GM19193 (cell line): ENCODE measurements at regions not wholly inside any gene's neighbourhood (a gene's known extent, or its start where the extent isn't known, plus 50 kb on each side); places are given as distances from the start of the nearest gene placed in this dataset.

Experiments
- POLR2A ChIP-seq: IDR thresholded peaks from 4 replicates; pipeline ENCODE4 v1.6.1; 2011; ENCODE audit not compliant: insufficient read depth, insufficient read length; ENCODE audit errors: extremely low read depth

- no peak for TF ChIP-seq POLR2A
Measured at GRCh38 chr1:222073307-222073995, 331.6 kb upstream of the DUSP10 start.

GRCh38 chr1:222071387-222071786, 329.5 kb upstream of the DUSP10 start:
- no peak for TF ChIP-seq POLR2A

GRCh38 chr1:222068937-222069336, 327.0 kb upstream of the DUSP10 start:
- TF ChIP-seq POLR2A = no peak

- TF ChIP-seq POLR2A = no peak
Measured at GRCh38 chr1:222068101-222068500, 326.2 kb upstream of the DUSP10 start.

GRCh38 chr1:222066539-222066938, 324.6 kb upstream of the DUSP10 start:
- no peak for TF ChIP-seq POLR2A

- no peak for TF ChIP-seq POLR2A
Measured at GRCh38 chr1:222065234-222065633, 323.3 kb upstream of the DUSP10 start.

GRCh38 chr1:222064388-222065211, 322.7 kb upstream of the DUSP10 start:
- TF ChIP-seq POLR2A = no peak

- TF ChIP-seq POLR2A = no peak
Measured at GRCh38 chr1:222062640-222063039, 320.8 kb upstream of the DUSP10 start.

- no peak for TF ChIP-seq POLR2A
Measured at GRCh38 chr1:222061711-222062359, 319.9 kb upstream of the DUSP10 start.

GRCh38 chr1:222060210-222060916, 318.5 kb upstream of the DUSP10 start:
- no peak for TF ChIP-seq POLR2A

- TF ChIP-seq POLR2A = no peak
Measured at GRCh38 chr1:222058249-222058648, 316.4 kb upstream of the DUSP10 start.

GRCh38 chr1:222057162-222057561, 315.3 kb upstream of the DUSP10 start:
- TF ChIP-seq POLR2A = no peak

GRCh38 chr1:222054416-222054815, 312.5 kb upstream of the DUSP10 start:
- TF ChIP-seq POLR2A = no peak

GRCh38 chr1:222053790-222054294, 312.0 kb upstream of the DUSP10 start:
- no peak for TF ChIP-seq POLR2A

GRCh38 chr1:222049176-222049575, 307.3 kb upstream of the DUSP10 start:
- no peak for TF ChIP-seq POLR2A

- TF ChIP-seq POLR2A = no peak
Measured at GRCh38 chr1:222048094-222048595, 306.3 kb upstream of the DUSP10 start.

- no peak for TF ChIP-seq POLR2A
Measured at GRCh38 chr1:222047366-222047765, 305.5 kb upstream of the DUSP10 start.
